HG03460 (cell line): ENCODE measurements at regions not wholly inside any gene's neighbourhood (a gene's known extent, or its start where the extent isn't known, plus 50 kb on each side); places are given as distances from the start of the nearest gene placed in this dataset.

ENCODE experiments used
- ATAC-seq: cut with Tn5 transposase; IDR thresholded peaks from one replicate; pipeline ENCODE4 v1.9.1; 2021; ENCODE audit not compliant: unreplicated experiment

- no peak for ATAC-seq
These were observed 412.0 kb upstream of the KIF2A start for GRCh38 chr5:61894046-61894445.

- ATAC-seq, result no peak
These were observed 409.2 kb upstream of the KIF2A start for GRCh38 chr5:61896811-61897210.

- ATAC-seq, result no peak
These were observed 408.8 kb upstream of the KIF2A start for GRCh38 chr5:61897251-61897650.

GRCh38 chr5:61901997-61902396 is 404.0 kb upstream of the KIF2A start:
- no peak for ATAC-seq

- no peak for ATAC-seq
These were observed 401.3 kb upstream of the KIF2A start for GRCh38 chr5:61904730-61905129.

- no peak for ATAC-seq
These were observed 400.4 kb upstream of the KIF2A start for GRCh38 chr5:61905613-61906012.

GRCh38 chr5:61906820-61907219 is 399.2 kb upstream of the KIF2A start:
- ATAC-seq, result no peak

GRCh38 chr5:61907995-61908394 is 398.0 kb upstream of the KIF2A start:
- ATAC-seq, result no peak

- no peak for ATAC-seq
These were observed 395.2 kb upstream of the KIF2A start for GRCh38 chr5:61910771-61911170.

- ATAC-seq, result no peak
These were observed 393.4 kb upstream of the KIF2A start for GRCh38 chr5:61912559-61912958.

GRCh38 chr5:61915646-61916045 is 390.4 kb upstream of the KIF2A start:
- no peak for ATAC-seq

GRCh38 chr5:61916621-61917620 is 389.1 kb upstream of the KIF2A start:
- no peak for ATAC-seq

GRCh38 chr5:61918611-61919010 is 387.4 kb upstream of the KIF2A start:
- no peak for ATAC-seq

- ATAC-seq, result no peak
These were observed 386.1 kb upstream of the KIF2A start for GRCh38 chr5:61919920-61920319.

GRCh38 chr5:61924251-61924650 is 381.8 kb upstream of the KIF2A start:
- ATAC-seq, result no peak

- ATAC-seq, result no peak
These were observed 379.1 kb upstream of the KIF2A start for GRCh38 chr5:61926911-61927310.

GRCh38 chr5:61931236-61931635 is 374.8 kb upstream of the KIF2A start:
- no peak for ATAC-seq

GRCh38 chr5:61933787-61934626 is 372.0 kb upstream of the KIF2A start:
- no peak for ATAC-seq

- ATAC-seq, result no peak
These were observed 364.4 kb upstream of the KIF2A start for GRCh38 chr5:61941637-61942036.

- no peak for ATAC-seq
These were observed 363.4 kb upstream of the KIF2A start for GRCh38 chr5:61942462-61943049.

GRCh38 chr5:61943713-61944112 is 362.3 kb upstream of the KIF2A start:
- no peak for ATAC-seq
